Nephron progenitor cell (in vitro differentiated cells): ENCODE measurements at regions not wholly inside any gene's neighbourhood (a gene's known extent, or its start where the extent isn't known, plus 50 kb on each side); places are given as distances from the start of the nearest gene placed in this dataset.

Experiments
- DNase-seq: peaks from one replicate; pipeline ENCODE4 v3.0.0; 2021
- H3K27ac Mint-ChIP-seq: 2 replicates; pipeline ENCODE4 v1.8.0; 2021; ENCODE audit warnings: mild to moderate bottlenecking, moderate library complexity, mixed read lengths
- H3K27me3 Mint-ChIP-seq: 2 replicates; pipeline ENCODE4 v1.8.0; 2021; ENCODE audit warnings: mild to moderate bottlenecking, low read depth, mixed read lengths; ENCODE audit not compliant: poor library complexity
- H3K36me3 Mint-ChIP-seq: 2 replicates; pipeline ENCODE4 v1.8.0; 2021; ENCODE audit warnings: low read depth, mixed read lengths
- H3K4me1 Mint-ChIP-seq: 2 replicates; pipeline ENCODE4 v1.8.0; 2021; ENCODE audit warnings: mixed read lengths
- H3K4me3 Mint-ChIP-seq: 2 replicates; pipeline ENCODE4 v1.8.0; 2021; ENCODE audit warnings: mild to moderate bottlenecking, moderate library complexity, mixed read lengths
- H3K9me3 Mint-ChIP-seq: 2 replicates; pipeline ENCODE4 v1.8.0; 2021; ENCODE audit warnings: mild to moderate bottlenecking, moderate library complexity, mixed read lengths
- TF ChIP-seq, protein P1 (sequence below): fragments of 200-600 bp; sonication (generic); IDR thresholded peaks from 2 replicates; pipeline ENCODE4 v1.5.0; 2021; ENCODE audit warnings: antibody characterized with exemption

- H3K27ac Mint-ChIP-seq = no peak overlapping the region
- H3K4me1 Mint-ChIP-seq = no peaks in the 10 kb centered on the region
- no peaks in the 10 kb centered on the region for H3K36me3 Mint-ChIP-seq
- DNase-seq = no peak
- no peak overlapping the region for H3K4me3 Mint-ChIP-seq
- no peaks in the 10 kb centered on the region for H3K27me3 Mint-ChIP-seq
- TF ChIP-seq, protein P1, sequence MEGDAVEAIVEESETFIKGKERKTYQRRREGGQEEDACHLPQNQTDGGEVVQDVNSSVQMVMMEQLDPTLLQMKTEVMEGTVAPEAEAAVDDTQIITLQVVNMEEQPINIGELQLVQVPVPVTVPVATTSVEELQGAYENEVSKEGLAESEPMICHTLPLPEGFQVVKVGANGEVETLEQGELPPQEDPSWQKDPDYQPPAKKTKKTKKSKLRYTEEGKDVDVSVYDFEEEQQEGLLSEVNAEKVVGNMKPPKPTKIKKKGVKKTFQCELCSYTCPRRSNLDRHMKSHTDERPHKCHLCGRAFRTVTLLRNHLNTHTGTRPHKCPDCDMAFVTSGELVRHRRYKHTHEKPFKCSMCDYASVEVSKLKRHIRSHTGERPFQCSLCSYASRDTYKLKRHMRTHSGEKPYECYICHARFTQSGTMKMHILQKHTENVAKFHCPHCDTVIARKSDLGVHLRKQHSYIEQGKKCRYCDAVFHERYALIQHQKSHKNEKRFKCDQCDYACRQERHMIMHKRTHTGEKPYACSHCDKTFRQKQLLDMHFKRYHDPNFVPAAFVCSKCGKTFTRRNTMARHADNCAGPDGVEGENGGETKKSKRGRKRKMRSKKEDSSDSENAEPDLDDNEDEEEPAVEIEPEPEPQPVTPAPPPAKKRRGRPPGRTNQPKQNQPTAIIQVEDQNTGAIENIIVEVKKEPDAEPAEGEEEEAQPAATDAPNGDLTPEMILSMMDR = no peak
- peaks cover 16% of the 10 kb centered on the region for H3K9me3 Mint-ChIP-seq
These were observed 183.4 kb upstream of the PLXNC1 start for GRCh38 chr12:93964936-93965335.

DNA sequence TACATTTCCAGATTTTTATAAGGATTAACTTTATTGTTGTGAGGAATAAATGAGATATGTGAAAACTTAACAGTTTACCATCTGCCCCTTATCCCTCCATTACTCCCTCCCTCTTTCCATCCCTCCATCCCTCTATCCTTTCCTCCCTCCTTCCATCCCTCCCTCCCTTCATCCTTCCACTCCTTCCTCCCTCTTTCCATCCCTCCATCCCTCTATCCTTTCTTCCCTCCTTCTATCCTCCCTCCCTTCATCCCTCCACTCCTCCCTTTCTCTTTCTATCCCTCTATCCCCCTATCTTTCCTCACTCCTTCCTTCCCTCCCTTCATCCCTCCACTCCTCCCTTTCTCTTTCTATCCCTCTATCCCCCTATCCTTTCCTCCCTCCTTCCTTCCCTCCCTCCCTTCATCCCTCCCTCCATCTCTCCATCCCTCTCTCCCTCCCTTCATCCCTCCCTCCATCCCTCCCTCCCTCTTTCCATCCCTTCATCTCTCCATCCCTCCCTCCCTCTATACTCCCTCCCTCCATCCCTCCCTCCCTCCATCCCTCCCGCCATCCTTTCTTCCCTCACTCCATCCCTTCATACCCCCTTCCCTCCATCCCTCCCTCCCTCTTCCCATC, 181.8 kb upstream of the PLXNC1 start:
- H3K27me3 Mint-ChIP-seq = no peaks in the 10 kb centered on the region
- no peaks in the 10 kb centered on the region for H3K4me1 Mint-ChIP-seq
- H3K36me3 Mint-ChIP-seq = peaks cover 7% of the 10 kb centered on the region
- no peak overlapping the region for H3K4me3 Mint-ChIP-seq
- peaks cover 30% of the 10 kb centered on the region for H3K9me3 Mint-ChIP-seq
- H3K27ac Mint-ChIP-seq = no peak overlapping the region
- DNase-seq = no peak
- TF ChIP-seq, protein P1 = no peak

DNA sequence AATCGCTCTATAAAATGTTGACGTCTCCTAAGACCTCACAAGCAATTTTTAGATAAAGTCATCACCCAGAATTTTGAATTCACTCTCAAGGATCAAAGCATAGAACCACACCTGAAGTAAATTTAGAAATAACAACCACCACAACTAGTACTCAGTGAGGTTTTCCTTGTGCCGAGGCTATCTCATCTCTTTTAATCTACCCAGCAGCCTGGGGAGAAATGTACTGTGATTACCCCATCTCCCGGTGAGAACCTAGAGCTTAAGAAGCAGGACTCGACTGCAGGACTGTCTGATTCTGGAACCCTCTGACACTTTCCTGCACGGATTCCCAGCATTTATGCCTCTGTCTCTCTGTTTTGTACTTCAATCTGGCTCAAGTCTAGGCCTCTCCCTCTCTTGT, 180.9 kb upstream of the PLXNC1 start:
- Mint-ChIP-seq H3K36me3 (peaks cover 7% of the 10 kb centered on the region), H3K9me3 (peaks cover 30% of the 10 kb centered on the region), H3K27me3 (no peaks in the 10 kb centered on the region), H3K27ac (no peak overlapping the region), H3K4me1 (no peaks in the 10 kb centered on the region), H3K4me3 (no peak overlapping the region)
- TF ChIP-seq, protein P1 = no peak
- DNase-seq = no peak

DNA sequence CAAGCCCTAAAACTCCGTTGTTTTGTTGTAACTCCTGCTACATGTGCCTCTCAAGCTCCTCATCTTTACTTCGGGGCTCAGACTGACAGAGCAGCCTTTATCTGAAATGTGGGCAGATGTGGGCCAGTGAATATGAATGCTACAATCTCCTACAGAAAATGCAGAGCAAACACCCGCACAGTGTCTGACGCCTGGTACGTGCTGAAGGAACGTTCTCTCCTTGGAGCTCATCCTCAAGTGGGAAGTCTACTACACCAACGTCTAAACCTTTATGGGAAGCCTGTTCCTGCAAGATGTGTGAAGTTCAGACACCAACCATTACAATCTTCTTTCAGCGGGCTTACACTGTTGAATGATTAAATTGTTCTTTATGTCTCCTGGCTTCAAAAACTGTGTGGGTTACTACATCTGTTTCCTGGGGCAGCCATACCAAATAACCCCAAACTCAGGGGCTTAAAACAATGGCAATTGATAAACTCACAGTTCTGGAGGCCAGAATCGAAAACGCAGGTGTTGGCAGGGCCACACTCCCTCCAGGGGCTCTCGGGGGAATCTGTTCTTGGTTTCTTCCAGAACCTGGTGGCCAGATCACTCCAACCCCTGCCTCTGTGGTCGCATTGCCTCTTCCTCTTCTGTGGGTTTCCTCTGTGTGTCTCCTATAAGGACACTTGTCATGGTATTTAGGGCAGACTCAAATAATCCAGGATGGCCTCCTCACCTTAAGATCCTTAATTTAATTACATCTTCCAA, 179.7 kb upstream of the PLXNC1 start:
- DNase-seq = no peak

DNA sequence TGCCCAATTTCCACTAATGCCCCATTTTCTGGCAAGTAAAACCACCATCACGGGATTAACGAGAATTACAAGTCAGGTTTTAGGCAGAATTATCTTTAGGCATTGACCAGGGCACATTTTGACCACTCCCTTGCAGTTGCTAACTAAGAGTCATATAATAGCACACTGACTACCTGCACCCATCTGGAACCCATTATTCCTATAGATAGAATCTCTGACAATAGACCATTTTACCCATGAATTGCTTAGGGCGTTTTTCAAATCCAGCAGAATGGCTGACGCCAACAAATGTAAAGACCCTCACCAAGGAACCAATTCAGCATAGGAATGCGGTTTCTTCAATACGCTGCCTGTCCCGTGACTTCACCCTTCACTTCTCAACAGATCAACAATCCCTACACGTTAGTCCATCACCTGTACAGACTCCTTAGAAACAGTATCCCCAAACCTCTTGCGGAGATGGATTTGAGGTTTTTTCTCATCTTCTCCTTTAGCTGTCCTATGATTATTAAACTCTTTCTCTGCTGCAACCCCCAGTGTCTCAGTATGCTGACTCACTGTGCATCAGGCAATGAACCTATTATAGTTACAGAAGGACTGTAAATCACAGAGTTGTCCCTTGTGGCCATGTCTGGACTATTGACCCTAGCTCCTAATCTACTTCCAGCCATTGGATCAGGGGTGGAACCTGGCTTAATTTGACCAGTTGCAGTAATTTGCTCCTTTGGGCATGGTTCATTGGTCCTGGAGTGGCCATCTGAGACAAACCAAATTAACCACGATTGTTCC, 177.3 kb upstream of the PLXNC1 start:
- TF ChIP-seq, protein P1 = no peak
- no peaks in the 10 kb centered on the region for H3K4me1 Mint-ChIP-seq
- H3K27me3 Mint-ChIP-seq = no peaks in the 10 kb centered on the region
- H3K9me3 Mint-ChIP-seq = peaks cover 25% of the 10 kb centered on the region
- no peak overlapping the region for H3K4me3 Mint-ChIP-seq
- H3K27ac Mint-ChIP-seq = no peak overlapping the region
- H3K36me3 Mint-ChIP-seq = peaks cover 7% of the 10 kb centered on the region
- no peak for DNase-seq

More for the DNA sequence above, 179.7 kb upstream of the PLXNC1 start:
- Mint-ChIP-seq H3K27me3 (no peaks in the 10 kb centered on the region), H3K4me1 (no peaks in the 10 kb centered on the region), H3K9me3 (peaks cover 25% of the 10 kb centered on the region), H3K27ac (no peak overlapping the region), H3K4me3 (no peak overlapping the region), H3K36me3 (peaks cover 7% of the 10 kb centered on the region)
- TF ChIP-seq, protein P1 = no peak
